NCI-H524 treated with DMSO at 0.1 percent for 48 hours (cell line): ENCODE measurements at regions not wholly inside any gene's neighbourhood (a gene's known extent, or its start where the extent isn't known, plus 50 kb on each side); places are given as distances from the start of the nearest gene placed in this dataset.
"Not testable (repeated sequence)": the region's sequence is repeated elsewhere in the genome, so short reads cannot be mapped to it uniquely, and the experiment has no call there.

Source experiments
- DNase-seq: peaks from one replicate; lab custom pipeline; 2025; lab: John Stamatoyannopoulos, UW

GRCh38 chr15:100721758-100722550 is 119.6 kb downstream of the ASB7 start:
- peak; percentile 48 for DNase-seq

- DNase-seq: no peak
Observed at GRCh38 chr15:100722551-100723314, 120.3 kb downstream of the ASB7 start.

- DNase-seq: no peak
Observed at GRCh38 chr15:100723315-100723801, 121.0 kb downstream of the ASB7 start.

GRCh38 chr15:100725121-100726069 is 123.0 kb downstream of the ASB7 start:
- DNase-seq: no peak

GRCh38 chr15:100726070-100726420 is 123.7 kb downstream of the ASB7 start:
- DNase-seq: no peak

GRCh38 chr15:100726421-100727190 is 124.2 kb downstream of the ASB7 start:
- DNase-seq: no peak

GRCh38 chr15:100727291-100727851 is 125.0 kb downstream of the ASB7 start:
- no peak for DNase-seq

GRCh38 chr15:100728371-100729201 is 126.2 kb downstream of the ASB7 start:
- peak; percentile 40 for DNase-seq

GRCh38 chr15:100729461-100729860 is 127.1 kb downstream of the ASB7 start:
- DNase-seq: no peak

- DNase-seq: no peak
Observed at GRCh38 chr15:100730129-100730528, 127.7 kb downstream of the ASB7 start.

GRCh38 chr15:100730655-100731266 is 128.4 kb downstream of the ASB7 start:
- DNase-seq: no peak

- no peak for DNase-seq
Observed at GRCh38 chr15:100731267-100732152, 129.1 kb downstream of the ASB7 start.

- no peak for DNase-seq
Observed at GRCh38 chr15:100732211-100733055, 130.0 kb downstream of the ASB7 start.

GRCh38 chr15:100733101-100733842 is 130.9 kb downstream of the ASB7 start:
- DNase-seq: no peak

- not testable (repeated sequence) for DNase-seq
Observed at GRCh38 chr15:100733843-100734185, 131.4 kb downstream of the ASB7 start.

- no peak for DNase-seq
Observed at GRCh38 chr15:100734586-100734985, 132.2 kb downstream of the ASB7 start.
